ENCODE measurements at regions not wholly inside any gene's neighbourhood (a gene's known extent, or its start where the extent isn't known, plus 50 kb on each side); places are given as distances from the start of the nearest gene placed in this dataset.
"Not testable (repeated sequence)": the region's sequence is repeated elsewhere in the genome, so short reads cannot be mapped to it uniquely, and the experiment has no call there.

- intact Hi-C loops (cut with DNase I; ENCODE audit: low total_unique reads), result no loop called here
- no peaks in the 10 kb centered on the region for H3K4me1 ChIP-seq
- H3K27ac ChIP-seq, result no peak overlapping the region
- TF ChIP-seq CTCF (IDR thresholded peaks at IDR 0.05) (no peak), POLR2A (IDR thresholded peaks at IDR 0.05) (no peak)
- no peak overlapping the region for H3K4me3 ChIP-seq
- no peak for DNase-seq
- no peaks in the 10 kb centered on the region for H3K27me3 ChIP-seq
- no peaks in the 10 kb centered on the region for H3K36me3 ChIP-seq
- H3K9me3 ChIP-seq, result no peaks in the 10 kb centered on the region
Measured at GRCh38 chr5:9813305-9813704, 183.2 kb upstream of the TAS2R1 start.

GRCh38 chr5:9807366-9807765 is 177.2 kb upstream of the TAS2R1 start:
- H3K4me1 ChIP-seq; H3K27ac ChIP-seq; H3K36me3 ChIP-seq; H3K4me3 ChIP-seq; H3K27me3 ChIP-seq; DNase-seq; H3K9me3 ChIP-seq; intact Hi-C loops (cut with DNase I; ENCODE audit: low total_unique reads): not testable (repeated sequence)

- H3K27me3 ChIP-seq, result no peaks in the 10 kb centered on the region
- TF ChIP-seq POLR2A (IDR thresholded peaks at IDR 0.05), result no peak
- no peak for TF ChIP-seq CTCF (IDR thresholded peaks at IDR 0.05)
- no peak overlapping the region for H3K4me3 ChIP-seq
- intact Hi-C loops (cut with DNase I; ENCODE audit: low total_unique reads), result no loop called here
- no peak for DNase-seq
- no peak overlapping the region for H3K27ac ChIP-seq
- no peaks in the 10 kb centered on the region for H3K4me1 ChIP-seq
- no peaks in the 10 kb centered on the region for H3K36me3 ChIP-seq
- no peaks in the 10 kb centered on the region for H3K9me3 ChIP-seq
Measured at GRCh38 chr5:9801908-9802307, 171.8 kb upstream of the TAS2R1 start.

- Histone ChIP-seq H3K4me3 (no peak overlapping the region), H3K27me3 (no peaks in the 10 kb centered on the region), H3K36me3 (no peaks in the 10 kb centered on the region), H3K9me3 (no peaks in the 10 kb centered on the region), H3K27ac (no peak overlapping the region), H3K4me1 (no peaks in the 10 kb centered on the region)
- TF ChIP-seq CTCF (IDR thresholded peaks at IDR 0.05) (no peak), POLR2A (IDR thresholded peaks at IDR 0.05) (no peak)
- intact Hi-C loops (cut with DNase I; ENCODE audit: low total_unique reads), result no loop called here
- no peak for DNase-seq
Measured at GRCh38 chr5:9799606-9800005, 169.5 kb upstream of the TAS2R1 start.

- TF ChIP-seq POLR2A (IDR thresholded peaks at IDR 0.05) (no peak), CTCF (IDR thresholded peaks at IDR 0.05) (no peak)
- no peak overlapping the region for H3K27ac ChIP-seq
Measured at GRCh38 chr5:9790276-9790675, 160.1 kb upstream of the TAS2R1 start.

GRCh38 chr5:9789777-9790176 is 159.6 kb upstream of the TAS2R1 start:
- no peak for TF ChIP-seq CTCF (IDR thresholded peaks at IDR 0.05)
- no peak for TF ChIP-seq POLR2A (IDR thresholded peaks at IDR 0.05)
- no peaks in the 10 kb centered on the region for H3K36me3 ChIP-seq
- no peak overlapping the region for H3K4me3 ChIP-seq
- intact Hi-C loops (cut with DNase I; ENCODE audit: low total_unique reads), result no loop called here
- H3K4me1 ChIP-seq, result no peaks in the 10 kb centered on the region
- DNase-seq, result no peak
- H3K9me3 ChIP-seq, result no peaks in the 10 kb centered on the region
- H3K27ac ChIP-seq, result no peak overlapping the region
- no peaks in the 10 kb centered on the region for H3K27me3 ChIP-seq

More at GRCh38 chr5:9790276-9790675, 160.1 kb upstream of the TAS2R1 start:
- no peak overlapping the region for H3K4me3 ChIP-seq
- intact Hi-C loops (cut with DNase I; ENCODE audit: low total_unique reads), result no loop called here
- no peaks in the 10 kb centered on the region for H3K9me3 ChIP-seq
- no peaks in the 10 kb centered on the region for H3K36me3 ChIP-seq
- no peak for DNase-seq
- no peaks in the 10 kb centered on the region for H3K27me3 ChIP-seq
- no peaks in the 10 kb centered on the region for H3K4me1 ChIP-seq

All from uterus (tissue), 3 donors.